ENCODE measurements at regions not wholly inside any gene's neighbourhood (a gene's known extent, or its start where the extent isn't known, plus 50 kb on each side); places are given as distances from the start of the nearest gene placed in this dataset.

GRCh38 chr1:166538646-166539045 is 300.6 kb upstream of the POGK start:
- no peak for TF ChIP-seq CTCF (IDR thresholded peaks at IDR 0.05 in 4 of 5, conservative IDR thresholded peaks at IDR 0.05 in 1 of 5)
- no peak for TF ChIP-seq POLR2A (IDR thresholded peaks at IDR 0.05)

Data from gastrocnemius medialis (tissue), 4 donors.